ENCODE measurements at regions not wholly inside any gene's neighbourhood (a gene's known extent, or its start where the extent isn't known, plus 50 kb on each side); places are given as distances from the start of the nearest gene placed in this dataset.

GRCh38 chr18:56505971-56506370, 132.4 kb downstream of the TXNL1 start:
- TF ChIP-seq CTCF (IDR thresholded peaks at IDR 0.05) = no peak

GRCh38 chr18:56505293-56505692, 133.1 kb downstream of the TXNL1 start:
- TF ChIP-seq CTCF (IDR thresholded peaks at IDR 0.05) = no peak

DNA sequence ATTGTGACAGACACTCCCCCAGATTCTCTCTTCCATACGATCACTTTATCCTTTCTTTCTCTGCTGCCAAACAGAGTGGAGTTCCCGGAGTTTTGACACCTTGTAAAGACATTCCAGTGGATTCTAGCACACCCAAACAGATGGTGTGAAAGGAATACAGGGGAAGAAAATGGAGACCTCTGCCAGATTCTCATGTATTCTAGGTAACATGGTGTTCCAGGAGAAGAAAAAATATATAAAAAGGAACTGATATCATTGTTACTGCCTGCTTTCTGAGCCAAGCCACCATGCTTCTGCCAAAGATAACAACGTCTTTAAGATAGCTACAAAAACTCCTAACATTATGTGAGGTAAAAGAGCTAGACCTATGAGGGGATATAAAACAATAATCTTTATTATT, 136.5 kb downstream of the TXNL1 start:
- no peak for TF ChIP-seq CTCF (IDR thresholded peaks at IDR 0.05)

- no peak for TF ChIP-seq CTCF (IDR thresholded peaks at IDR 0.05)
Observed at GRCh38 chr18:56495884-56496283, 142.5 kb downstream of the TXNL1 start.

- TF ChIP-seq CTCF (IDR thresholded peaks at IDR 0.05) = no peak
Observed at GRCh38 chr18:56493531-56493930, 144.9 kb downstream of the TXNL1 start.

GRCh38 chr18:56492136-56492535, 146.3 kb downstream of the TXNL1 start:
- TF ChIP-seq CTCF (IDR thresholded peaks at IDR 0.05) = no peak

DNA sequence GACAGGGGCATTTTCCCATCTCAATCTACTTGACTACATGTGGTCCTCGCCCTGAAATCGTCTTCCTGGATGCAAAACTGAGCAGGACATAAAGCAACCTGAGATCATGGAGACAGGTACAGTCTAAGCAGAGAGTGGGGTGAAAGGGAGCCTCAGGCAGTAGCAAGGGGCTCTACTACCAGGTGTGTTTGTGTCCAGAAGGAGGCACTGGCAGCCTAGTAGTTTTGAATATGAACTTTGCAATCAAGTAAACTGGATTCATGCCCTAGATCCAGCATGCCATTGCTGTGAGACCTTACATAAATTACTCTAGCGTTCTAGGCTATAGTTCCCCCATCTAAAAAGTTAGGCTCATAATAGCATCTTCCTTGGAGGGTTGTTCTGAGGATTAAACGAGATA, 147.4 kb downstream of the TXNL1 start:
- TF ChIP-seq CTCF (IDR thresholded peaks at IDR 0.05) = no peak

DNA sequence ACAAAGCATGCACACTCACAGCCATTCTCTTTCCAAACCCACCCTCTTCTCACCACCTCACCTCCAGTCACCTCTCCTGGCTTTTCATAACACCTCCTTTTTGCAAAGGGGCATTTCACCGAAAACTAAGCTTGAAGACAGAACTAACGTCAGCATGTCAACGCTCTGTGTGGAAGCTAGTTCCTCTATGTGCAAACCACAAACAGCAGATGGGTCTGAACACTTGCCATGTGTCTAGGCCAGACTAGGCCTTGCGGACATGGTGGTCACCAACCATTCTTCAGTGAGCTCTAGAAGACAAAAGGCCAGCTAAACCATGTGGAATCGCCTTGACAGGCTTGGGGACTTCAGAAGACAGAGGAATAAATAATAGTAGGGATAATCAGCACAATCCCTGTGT, 148.5 kb downstream of the TXNL1 start:
- TF ChIP-seq CTCF (IDR thresholded peaks at IDR 0.05) = no peak
